GM12878 (cell line): ENCODE measurements at regions not wholly inside any gene's neighbourhood (a gene's known extent, or its start where the extent isn't known, plus 50 kb on each side); places are given as distances from the start of the nearest gene placed in this dataset.

Source experiments
- MEF2A ChIP-seq: IDR thresholded peaks from 2 replicates; pipeline ENCODE4 v1.6.1; 2011; ENCODE audit warnings: low read depth, mild to moderate bottlenecking, low read length, moderate library complexity; ENCODE audit not compliant: insufficient read depth
- NFXL1 ChIP-seq: fragments of 450-650 bp; IDR thresholded peaks from 2 replicates; pipeline ENCODE4 v1.6.1; 2017; ENCODE audit warnings: antibody characterized with exemption, mild to moderate bottlenecking, borderline replicate concordance
- SMARCA5 ChIP-seq: fragments of 450-650 bp; IDR thresholded peaks from 2 replicates; pipeline ENCODE4 v1.6.1; 2017; ENCODE audit warnings: mild to moderate bottlenecking
- SMC3 ChIP-seq: IDR thresholded peaks from 2 replicates; pipeline ENCODE4 v1.6.1; 2011; ENCODE audit warnings: low read length, improper control_type of control experiment, borderline replicate concordance
- TF ChIP-seq, protein P1 (sequence below): fragments of 450-650 bp; IDR thresholded peaks from 2 replicates; pipeline ENCODE4 v1.6.1; 2018; ENCODE audit warnings: borderline replicate concordance, mild to moderate bottlenecking; ENCODE audit not compliant: partially characterized antibody
- TF ChIP-seq, protein P2 (sequence below): fragments of 150-350 bp; IDR thresholded peaks from 2 replicates; pipeline ENCODE4 v1.6.1; 2016; ENCODE audit warnings: low read depth, low read length
- TF ChIP-seq, protein P3 (sequence below): fragments of 450-650 bp; IDR thresholded peaks from 2 replicates; pipeline ENCODE4 v1.6.1; 2016; ENCODE audit warnings: mild to moderate bottlenecking

DNA sequence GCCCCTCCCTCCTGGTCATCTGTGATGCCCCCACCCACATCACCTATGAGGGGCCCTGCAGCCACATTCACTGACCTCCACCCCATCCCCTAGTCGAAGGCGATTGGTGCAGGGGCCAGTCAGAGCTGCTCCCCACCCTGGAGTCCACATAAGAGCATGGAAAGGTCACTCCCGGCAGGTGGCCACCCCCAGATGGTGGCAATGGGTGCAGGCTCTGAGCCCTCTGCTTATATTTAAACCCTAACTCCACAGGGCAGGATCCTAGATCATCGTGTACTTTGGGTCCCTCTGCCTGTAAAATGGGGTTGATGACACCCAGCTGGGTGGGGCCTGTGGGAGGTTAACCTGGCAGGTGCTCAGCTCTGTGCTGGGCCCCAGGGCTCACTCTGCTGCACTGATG, 186.8 kb upstream of the C1orf174 start (continued):
- TF ChIP-seq, protein P1, sequence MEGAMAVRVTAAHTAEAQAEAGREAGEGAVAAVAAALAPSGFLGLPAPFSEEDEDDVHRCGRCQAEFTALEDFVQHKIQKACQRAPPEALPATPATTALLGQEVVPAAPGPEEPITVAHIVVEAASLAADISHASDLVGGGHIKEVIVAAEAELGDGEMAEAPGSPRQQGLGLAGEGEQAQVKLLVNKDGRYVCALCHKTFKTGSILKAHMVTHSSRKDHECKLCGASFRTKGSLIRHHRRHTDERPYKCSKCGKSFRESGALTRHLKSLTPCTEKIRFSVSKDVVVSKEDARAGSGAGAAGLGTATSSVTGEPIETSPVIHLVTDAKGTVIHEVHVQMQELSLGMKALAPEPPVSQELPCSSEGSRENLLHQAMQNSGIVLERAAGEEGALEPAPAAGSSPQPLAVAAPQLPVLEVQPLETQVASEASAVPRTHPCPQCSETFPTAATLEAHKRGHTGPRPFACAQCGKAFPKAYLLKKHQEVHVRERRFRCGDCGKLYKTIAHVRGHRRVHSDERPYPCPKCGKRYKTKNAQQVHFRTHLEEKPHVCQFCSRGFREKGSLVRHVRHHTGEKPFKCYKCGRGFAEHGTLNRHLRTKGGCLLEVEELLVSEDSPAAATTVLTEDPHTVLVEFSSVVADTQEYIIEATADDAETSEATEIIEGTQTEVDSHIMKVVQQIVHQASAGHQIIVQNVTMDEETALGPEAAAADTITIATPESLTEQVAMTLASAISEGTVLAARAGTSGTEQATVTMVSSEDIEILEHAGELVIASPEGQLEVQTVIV: no peak
- TF ChIP-seq SMARCA5: no peak
- no peak for TF ChIP-seq NFXL1
- TF ChIP-seq, protein P2, sequence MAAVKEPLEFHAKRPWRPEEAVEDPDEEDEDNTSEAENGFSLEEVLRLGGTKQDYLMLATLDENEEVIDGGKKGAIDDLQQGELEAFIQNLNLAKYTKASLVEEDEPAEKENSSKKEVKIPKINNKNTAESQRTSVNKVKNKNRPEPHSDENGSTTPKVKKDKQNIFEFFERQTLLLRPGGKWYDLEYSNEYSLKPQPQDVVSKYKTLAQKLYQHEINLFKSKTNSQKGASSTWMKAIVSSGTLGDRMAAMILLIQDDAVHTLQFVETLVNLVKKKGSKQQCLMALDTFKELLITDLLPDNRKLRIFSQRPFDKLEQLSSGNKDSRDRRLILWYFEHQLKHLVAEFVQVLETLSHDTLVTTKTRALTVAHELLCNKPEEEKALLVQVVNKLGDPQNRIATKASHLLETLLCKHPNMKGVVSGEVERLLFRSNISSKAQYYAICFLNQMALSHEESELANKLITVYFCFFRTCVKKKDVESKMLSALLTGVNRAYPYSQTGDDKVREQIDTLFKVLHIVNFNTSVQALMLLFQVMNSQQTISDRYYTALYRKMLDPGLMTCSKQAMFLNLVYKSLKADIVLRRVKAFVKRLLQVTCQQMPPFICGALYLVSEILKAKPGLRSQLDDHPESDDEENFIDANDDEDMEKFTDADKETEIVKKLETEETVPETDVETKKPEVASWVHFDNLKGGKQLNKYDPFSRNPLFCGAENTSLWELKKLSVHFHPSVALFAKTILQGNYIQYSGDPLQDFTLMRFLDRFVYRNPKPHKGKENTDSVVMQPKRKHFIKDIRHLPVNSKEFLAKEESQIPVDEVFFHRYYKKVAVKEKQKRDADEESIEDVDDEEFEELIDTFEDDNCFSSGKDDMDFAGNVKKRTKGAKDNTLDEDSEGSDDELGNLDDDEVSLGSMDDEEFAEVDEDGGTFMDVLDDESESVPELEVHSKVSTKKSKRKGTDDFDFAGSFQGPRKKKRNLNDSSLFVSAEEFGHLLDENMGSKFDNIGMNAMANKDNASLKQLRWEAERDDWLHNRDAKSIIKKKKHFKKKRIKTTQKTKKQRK: no peak
- TF ChIP-seq, protein P3, sequence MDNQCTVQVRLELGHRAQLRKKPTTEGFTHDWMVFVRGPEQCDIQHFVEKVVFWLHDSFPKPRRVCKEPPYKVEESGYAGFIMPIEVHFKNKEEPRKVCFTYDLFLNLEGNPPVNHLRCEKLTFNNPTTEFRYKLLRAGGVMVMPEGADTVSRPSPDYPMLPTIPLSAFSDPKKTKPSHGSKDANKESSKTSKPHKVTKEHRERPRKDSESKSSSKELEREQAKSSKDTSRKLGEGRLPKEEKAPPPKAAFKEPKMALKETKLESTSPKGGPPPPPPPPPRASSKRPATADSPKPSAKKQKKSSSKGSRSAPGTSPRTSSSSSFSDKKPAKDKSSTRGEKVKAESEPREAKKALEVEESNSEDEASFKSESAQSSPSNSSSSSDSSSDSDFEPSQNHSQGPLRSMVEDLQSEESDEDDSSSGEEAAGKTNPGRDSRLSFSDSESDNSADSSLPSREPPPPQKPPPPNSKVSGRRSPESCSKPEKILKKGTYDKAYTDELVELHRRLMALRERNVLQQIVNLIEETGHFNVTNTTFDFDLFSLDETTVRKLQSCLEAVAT: no peak
- no peak for TF ChIP-seq SMC3
- TF ChIP-seq MEF2A: no peak
